Testis (tissue), 2 donors: ENCODE measurements at regions not wholly inside any gene's neighbourhood (a gene's known extent, or its start where the extent isn't known, plus 50 kb on each side); places are given as distances from the start of the nearest gene placed in this dataset.

Experiments used
- DNase-seq: peaks from one replicate; pipeline ENCODE4 v3.0.0-alpha.2; 2019
- H3K27ac ChIP-seq, 2 donors: fragments of 200-600 bp; sonication (generic); one replicate each; pipeline ENCODE4 v1.5.1; 2019
- H3K27me3 ChIP-seq: fragments of 200-600 bp; sonication (generic); one replicate; pipeline ENCODE4 v1.5.1; 2019
- H3K36me3 ChIP-seq: fragments of 200-600 bp; sonication (generic); one replicate; pipeline ENCODE4 v1.5.1; 2017; ENCODE audit warnings: low read depth; ENCODE audit errors: missing control alignments
- H3K4me1 ChIP-seq: fragments of 200-600 bp; sonication (generic); one replicate; pipeline ENCODE4 v1.5.1; 2019
- H3K4me3 ChIP-seq, 2 donors: fragments of 200-600 bp; sonication (generic); one replicate each; pipeline ENCODE4 v1.5.1; 2017 to 2019
- H3K9me3 ChIP-seq: fragments of 200-600 bp; sonication (generic); one replicate; pipeline ENCODE4 v1.5.1; 2017
- POLR2A ChIP-seq: fragments of 450-650 bp; IDR thresholded peaks from one replicate; pipeline ENCODE4 v1.6.1; 2017; ENCODE audit warnings: antibody characterized with exemption, mild to moderate bottlenecking, moderate library complexity
- WGBS, 2 donors: methylation state at CpG; one replicate each; pipeline ENCODE4 v1.1.5; 2018; 5-methylcytosine and 5-hydroxymethylcytosine counted together
- intact Hi-C: fragments of 100-400 bp; cut with DNase I; formaldehyde crosslinking; loops from one replicate; pipeline ENCODE4 v1.15.1; 2023; ENCODE audit warnings: low total_unique reads
- TF ChIP-seq, protein P1 (sequence below), 3 experiments: fragments of 450-650 bp in 2 of 3; fragments of 200-600 bp in 1 of 3; sonication (generic) in 1 of 3; IDR thresholded peaks; one replicate each; pipeline ENCODE4 v1.5.1; 2016 to 2019; ENCODE audit warnings: antibody characterized with exemption in 3 of 3, mild to moderate bottlenecking in 2 of 3, moderate library complexity in 1 of 3

DNA sequence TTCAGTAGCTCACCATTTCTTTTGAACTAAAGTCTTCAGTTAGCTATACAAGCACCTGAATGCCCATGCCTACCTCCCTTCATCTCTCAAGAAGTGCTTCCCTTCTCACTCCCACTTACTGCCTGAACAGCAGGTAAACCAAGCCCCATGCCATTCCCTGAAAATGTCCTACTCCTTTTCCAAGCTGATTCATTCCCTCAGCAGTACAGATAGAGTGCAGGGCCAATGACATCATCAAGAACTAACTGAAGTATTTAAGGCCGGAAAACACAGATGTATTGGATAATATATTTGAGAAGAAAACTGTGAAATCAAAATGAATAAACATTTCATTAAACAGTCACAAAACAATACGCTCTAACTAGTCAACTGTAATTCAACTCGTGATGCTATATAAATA lies 478.8 kb upstream of the CDH11 start:
- intact Hi-C loops, result no loop called here

DNA sequence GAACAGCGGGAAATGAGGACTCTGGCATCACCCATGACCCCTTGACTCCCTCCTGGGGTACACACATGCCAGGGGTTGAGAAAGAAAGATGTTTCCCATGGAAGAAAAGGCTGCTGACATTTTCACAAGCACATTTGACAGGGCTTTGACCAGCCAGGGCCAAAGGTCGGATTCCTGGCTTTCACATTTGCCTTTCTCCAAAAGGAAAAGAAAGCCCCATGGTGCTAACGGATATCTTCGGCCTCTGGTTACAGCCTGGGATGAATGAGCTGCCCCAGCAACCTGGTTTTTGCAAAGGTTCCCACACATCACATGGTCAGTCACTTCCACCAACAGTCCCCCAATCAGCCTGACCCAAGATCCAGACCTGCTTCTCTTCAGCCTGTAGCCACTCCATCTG lies 478.2 kb upstream of the CDH11 start:
- 89 to 91% methylated on average over 4 of the region's 4 CpGs for WGBS, 2 donors
- DNase-seq, result no peak

More for the DNA sequence above, 478.8 kb upstream of the CDH11 start:
- H3K4me1 ChIP-seq, result no peaks in the 10 kb centered on the region
- no peak for DNase-seq
- no peak overlapping the region for H3K4me3 ChIP-seq
- 95 to 96% methylated on average over 3 of the region's 3 CpGs for WGBS, 2 donors
- H3K36me3 ChIP-seq, result no peaks in the 10 kb centered on the region
- no peak overlapping the region for H3K27ac ChIP-seq
- H3K9me3 ChIP-seq, result no peaks in the 10 kb centered on the region
- TF ChIP-seq, protein P1, sequence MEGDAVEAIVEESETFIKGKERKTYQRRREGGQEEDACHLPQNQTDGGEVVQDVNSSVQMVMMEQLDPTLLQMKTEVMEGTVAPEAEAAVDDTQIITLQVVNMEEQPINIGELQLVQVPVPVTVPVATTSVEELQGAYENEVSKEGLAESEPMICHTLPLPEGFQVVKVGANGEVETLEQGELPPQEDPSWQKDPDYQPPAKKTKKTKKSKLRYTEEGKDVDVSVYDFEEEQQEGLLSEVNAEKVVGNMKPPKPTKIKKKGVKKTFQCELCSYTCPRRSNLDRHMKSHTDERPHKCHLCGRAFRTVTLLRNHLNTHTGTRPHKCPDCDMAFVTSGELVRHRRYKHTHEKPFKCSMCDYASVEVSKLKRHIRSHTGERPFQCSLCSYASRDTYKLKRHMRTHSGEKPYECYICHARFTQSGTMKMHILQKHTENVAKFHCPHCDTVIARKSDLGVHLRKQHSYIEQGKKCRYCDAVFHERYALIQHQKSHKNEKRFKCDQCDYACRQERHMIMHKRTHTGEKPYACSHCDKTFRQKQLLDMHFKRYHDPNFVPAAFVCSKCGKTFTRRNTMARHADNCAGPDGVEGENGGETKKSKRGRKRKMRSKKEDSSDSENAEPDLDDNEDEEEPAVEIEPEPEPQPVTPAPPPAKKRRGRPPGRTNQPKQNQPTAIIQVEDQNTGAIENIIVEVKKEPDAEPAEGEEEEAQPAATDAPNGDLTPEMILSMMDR (IDR thresholded peaks at IDR 0.05), result no peak
- TF ChIP-seq POLR2A, result no peak
- no peaks in the 10 kb centered on the region for H3K27me3 ChIP-seq

DNA sequence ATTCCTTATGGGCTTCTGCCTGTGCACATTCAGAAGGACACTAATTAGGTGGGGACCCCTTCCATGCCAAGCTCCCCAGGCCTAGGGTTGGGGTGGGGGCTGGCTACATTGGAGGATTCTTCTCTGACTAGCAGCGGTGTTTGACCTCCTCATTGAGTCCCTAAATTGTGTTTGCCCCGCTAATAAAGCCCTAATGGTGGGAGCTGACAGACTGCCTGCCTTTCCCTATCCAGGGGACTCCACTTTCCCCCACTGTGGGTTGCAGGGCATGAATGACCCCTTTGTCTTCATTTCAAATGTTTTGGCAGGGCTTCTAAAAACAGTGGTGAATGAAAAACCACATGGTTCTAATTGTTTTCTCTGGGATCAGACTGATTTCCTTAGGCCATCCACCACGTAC lies 476.8 kb upstream of the CDH11 start:
- intact Hi-C loops, result no loop called here
- no peak for TF ChIP-seq POLR2A
- TF ChIP-seq, protein P1 (IDR thresholded peaks at IDR 0.05), result no peak
- 90 to 93% methylated on average over 3 of the region's 3 CpGs for WGBS, 2 donors

More for the DNA sequence above, 478.2 kb upstream of the CDH11 start:
- no peak overlapping the region for H3K27ac ChIP-seq
- no peaks in the 10 kb centered on the region for H3K36me3 ChIP-seq
- TF ChIP-seq POLR2A, result no peak
- TF ChIP-seq, protein P1 (IDR thresholded peaks at IDR 0.05), result no peak
- no peaks in the 10 kb centered on the region for H3K9me3 ChIP-seq
- H3K4me1 ChIP-seq, result no peaks in the 10 kb centered on the region
- H3K4me3 ChIP-seq, result no peak overlapping the region
- intact Hi-C loops, result no loop called here
- H3K27me3 ChIP-seq, result no peaks in the 10 kb centered on the region

DNA sequence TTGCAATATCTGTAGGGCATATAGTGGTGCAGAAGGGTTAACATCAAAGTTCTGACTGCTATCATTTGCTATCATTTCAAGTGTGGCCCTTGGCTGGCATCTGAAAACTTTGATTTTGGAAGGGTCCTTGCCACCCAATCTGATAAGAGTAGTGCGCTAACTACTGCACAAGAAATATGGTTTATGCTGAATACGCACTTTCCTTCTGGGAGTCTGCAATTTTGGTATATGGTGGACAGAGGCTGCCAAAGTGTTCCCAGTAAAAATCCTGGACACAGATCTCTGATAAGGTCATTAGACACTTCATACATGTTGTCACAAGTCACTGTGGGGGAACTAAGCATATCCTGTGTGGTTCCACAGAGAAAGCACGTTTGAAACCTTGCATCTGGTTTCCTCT lies 461.6 kb upstream of the CDH11 start:
- DNase-seq, result no peak
- H3K27me3 ChIP-seq, result no peaks in the 10 kb centered on the region
- no peaks in the 10 kb centered on the region for H3K4me1 ChIP-seq
- no peaks in the 10 kb centered on the region for H3K36me3 ChIP-seq
- TF ChIP-seq, protein P1 (IDR thresholded peaks at IDR 0.05), result no peak
- TF ChIP-seq POLR2A, result no peak
- no peaks in the 10 kb centered on the region for H3K9me3 ChIP-seq
- no peak overlapping the region for H3K27ac ChIP-seq
- intact Hi-C loops, result no loop called here
- 78 to 82% methylated on average over 3 of the region's 3 CpGs for WGBS, 2 donors
- no peak overlapping the region for H3K4me3 ChIP-seq

More for the DNA sequence above, 476.8 kb upstream of the CDH11 start:
- no peaks in the 10 kb centered on the region for H3K9me3 ChIP-seq
- no peak overlapping the region for H3K27ac ChIP-seq
- no peak overlapping the region for H3K4me3 ChIP-seq
- no peaks in the 10 kb centered on the region for H3K4me1 ChIP-seq
- no peak for DNase-seq
- no peaks in the 10 kb centered on the region for H3K27me3 ChIP-seq
- H3K36me3 ChIP-seq, result no peaks in the 10 kb centered on the region

DNA sequence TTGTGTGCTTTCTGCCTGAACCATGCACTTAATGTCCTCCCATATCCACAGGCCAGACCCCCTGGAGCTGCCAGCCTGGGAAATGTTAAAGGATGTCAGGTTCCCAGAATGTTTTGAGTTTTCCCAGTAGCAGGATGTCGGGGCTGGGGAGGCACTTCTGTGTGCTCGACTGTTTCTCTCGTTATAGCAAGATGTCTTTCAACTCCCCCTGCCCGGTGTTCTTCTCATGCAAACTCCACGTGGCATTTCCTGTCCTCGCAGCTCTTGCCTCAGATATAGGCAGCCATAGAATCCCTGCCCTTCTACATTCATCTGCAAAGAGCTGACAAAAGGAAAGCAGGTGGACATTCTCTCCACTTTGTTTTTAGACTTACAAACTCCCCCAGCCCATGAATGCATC lies 457.2 kb upstream of the CDH11 start:
- no peaks in the 10 kb centered on the region for H3K4me1 ChIP-seq
- DNase-seq, result no peak
- 76 to 77% methylated on average over 6 of the region's 6 CpGs for WGBS, 2 donors
- H3K36me3 ChIP-seq, result no peaks in the 10 kb centered on the region
- H3K27me3 ChIP-seq, result no peaks in the 10 kb centered on the region
- no peak for TF ChIP-seq POLR2A
- TF ChIP-seq, protein P1 (IDR thresholded peaks at IDR 0.05), result no peak
- intact Hi-C loops, result no loop called here
- no peak overlapping the region for H3K4me3 ChIP-seq
- no peaks in the 10 kb centered on the region for H3K9me3 ChIP-seq
- no peak overlapping the region for H3K27ac ChIP-seq
